CD14-positive monocyte (primary cell): ENCODE measurements at regions not wholly inside any gene's neighbourhood (a gene's known extent, or its start where the extent isn't known, plus 50 kb on each side); places are given as distances from the start of the nearest gene placed in this dataset.

Experiments
- DNase-seq, 3 donors: peaks; one replicate each; pipeline ENCODE4 v3.0.0-alpha.2; 2011 to 2022
- H2AFZ ChIP-seq: 2 replicates; pipeline ENCODE4 v1.6.0; 2012; ENCODE audit warnings: mild to moderate bottlenecking, low read depth, low read length, inconsistent platforms; ENCODE audit not compliant: insufficient read depth, poor library complexity, severe bottlenecking
- H3K27ac ChIP-seq, 2 donors: 1 replicate in 1 of 2; 2 replicates in 1 of 2; pipeline ENCODE4 v1.5.1; 2012 to 2013; ENCODE audit warnings: low read length in 2 of 2, control low read depth in 1 of 2, inconsistent platforms in 1 of 2, low read depth in 1 of 2, mild to moderate bottlenecking in 1 of 2
- H3K27me3 ChIP-seq, 2 donors: one replicate each; pipeline versions ENCODE4 v1.6.0 to v1.6.1; 2011 to 2013; ENCODE audit warnings: low read length in 2 of 2; ENCODE audit not compliant: control insufficient read depth in 2 of 2, insufficient read depth in 2 of 2
- H3K36me3 ChIP-seq, 2 donors: replicated peaks in 1 of 2; 1 replicate in 1 of 2; 2 replicates in 1 of 2; pipeline versions ENCODE4 v1.5.1 to v1.6.1; 2012 to 2013; ENCODE audit warnings: low read length in 2 of 2, control low read depth in 1 of 2, inconsistent platforms in 1 of 2, mild to moderate bottlenecking in 1 of 2; ENCODE audit not compliant: insufficient read depth in 2 of 2, control insufficient read depth in 1 of 2
- H3K4me1 ChIP-seq, 2 donors: 1 replicate in 1 of 2; 2 replicates in 1 of 2; pipeline versions ENCODE4 v1.5.1 to v1.6.1; 2012 to 2013; ENCODE audit warnings: low read length in 2 of 2, control low read depth in 1 of 2, inconsistent platforms in 1 of 2, mild to moderate bottlenecking in 1 of 2, moderate library complexity in 1 of 2; ENCODE audit not compliant: insufficient read depth in 2 of 2, control insufficient read depth in 1 of 2
- H3K4me2 ChIP-seq: replicated peaks from 2 replicates; pipeline ENCODE3; 2012; ENCODE audit warnings: low read length, moderate library complexity, mild to moderate bottlenecking; ENCODE audit not compliant: poor library complexity, severe bottlenecking; ENCODE audit errors: extremely low read depth
- H3K4me3 ChIP-seq, 3 experiments: fragments of 200-600 bp in 1 of 3; sonication (generic) in 1 of 3; replicated peaks in 1 of 3; 1 replicate in 2 of 3; 2 replicates in 1 of 3; pipeline ENCODE4 v1.5.1; 2011 to 2013; ENCODE audit warnings: low read length in 3 of 3, mild to moderate bottlenecking in 3 of 3, control low read depth in 2 of 3, low read depth in 2 of 3, inconsistent platforms in 1 of 3, moderate library complexity in 1 of 3
- H3K79me2 ChIP-seq: 2 replicates; pipeline ENCODE4 v1.6.0; 2012; ENCODE audit warnings: mild to moderate bottlenecking, control low read depth, inconsistent platforms, low read length, moderate library complexity; ENCODE audit not compliant: insufficient read depth
- H3K9ac ChIP-seq: 2 replicates; pipeline ENCODE4 v1.6.0; 2017; ENCODE audit warnings: low read length, mild to moderate bottlenecking; ENCODE audit not compliant: insufficient read depth, poor library complexity, severe bottlenecking
- H3K9me3 ChIP-seq, 2 donors: replicated peaks in 1 of 2; 1 replicate in 1 of 2; 2 replicates in 1 of 2; pipeline versions ENCODE4 v1.5.1 to v1.6.1; 2012 to 2013; ENCODE audit warnings: low read length in 2 of 2, control low read depth in 1 of 2; ENCODE audit not compliant: control insufficient read depth in 1 of 2, insufficient read depth in 1 of 2
- H4K20me1 ChIP-seq: 2 replicates; pipeline ENCODE4 v1.6.0; 2012; ENCODE audit warnings: mild to moderate bottlenecking, low read length, control low read depth, moderate library complexity; ENCODE audit not compliant: insufficient read depth
- H3K27ac Mint-ChIP-seq, 7 donors: one replicate each; pipeline ENCODE4 v1.8.0; 2020; ENCODE audit warnings: mild to moderate bottlenecking in 7 of 7, mixed read lengths in 7 of 7, moderate library complexity in 6 of 7, inconsistent platforms in 2 of 7
- H3K27me3 Mint-ChIP-seq, 3 donors: one replicate each; pipeline ENCODE4 v1.8.0; 2021 to 2022; ENCODE audit warnings: low read depth in 3 of 3, mild to moderate bottlenecking in 3 of 3, mixed read lengths in 3 of 3, moderate library complexity in 3 of 3, inconsistent platforms in 1 of 3
- H3K36me3 Mint-ChIP-seq, 2 donors: one replicate each; pipeline ENCODE4 v1.8.0; 2020; ENCODE audit warnings: mixed read lengths in 2 of 2, inconsistent platforms in 1 of 2, mild to moderate bottlenecking in 1 of 2
- H3K4me1 Mint-ChIP-seq: one replicate; pipeline ENCODE4 v1.8.0; 2020; ENCODE audit warnings: mild to moderate bottlenecking, mixed read lengths
- H3K4me3 Mint-ChIP-seq, 2 donors: one replicate each; pipeline ENCODE4 v1.8.0; 2020; ENCODE audit warnings: mild to moderate bottlenecking in 2 of 2, mixed read lengths in 2 of 2, moderate library complexity in 1 of 2
- H3K9me3 Mint-ChIP-seq, 7 donors: one replicate each; pipeline ENCODE4 v1.8.0; 2020 to 2022; ENCODE audit warnings: mixed read lengths in 7 of 7, mild to moderate bottlenecking in 6 of 7, moderate library complexity in 6 of 7, inconsistent platforms in 2 of 7
- CTCF ChIP-seq: fragments of 200-600 bp; IDR thresholded peaks from one replicate; pipeline ENCODE4 v1.8.0; 2022; ENCODE audit warnings: antibody characterized with exemption, mild to moderate bottlenecking
- WGBS: methylation state at CpG from one replicate; pipeline ENCODE4 v1.1.5; 2013; ENCODE audit warnings: missing lambda C conversion rate; ENCODE audit not compliant: insufficient coverage; 5-methylcytosine and 5-hydroxymethylcytosine counted together
- intact Hi-C, 2 donors: fragments of 100-400 bp; cut with micrococcal nuclease; formaldehyde crosslinking; loops; one replicate each; pipeline versions ENCODE4 v1.15.0 to v1.15.1; 2023

GRCh38 chr21:38622827-38623209, 124.5 kb upstream of the ERG start:
- TF ChIP-seq CTCF, result no peak
- no peak for DNase-seq
- Mint-ChIP-seq H3K36me3 (no peaks in the 10 kb centered on the region), H3K4me3 (no peak overlapping the region), H3K4me1 (no peaks in the 10 kb centered on the region), H3K9me3 (no peaks in the 10 kb centered on the region), H3K27ac (no peak overlapping the region), H3K27me3 (peaks cover 0 to 2% (median 0%) of the 10 kb centered on the region in 3 donors)
- Histone ChIP-seq H2AFZ (no peak overlapping the region), H3K4me1 (no peaks in the 10 kb centered on the region), H3K4me2 (no peak overlapping the region), H4K20me1 (no peaks in the 10 kb centered on the region), H3K79me2 (no peaks in the 10 kb centered on the region), H3K36me3 (no peaks in the 10 kb centered on the region), H3K27ac (no peak overlapping the region), H3K27me3 (no peaks in the 10 kb centered on the region), H3K9me3 (no peaks in the 10 kb centered on the region), H3K9ac (no peak overlapping the region), H3K4me3 (no peak overlapping the region)
- WGBS, result 48% methylated on average over 2 of the region's 2 CpGs
- intact Hi-C loops, result no loop called here

GRCh38 chr21:38623552-38623951, 125.3 kb upstream of the ERG start:
- Histone ChIP-seq H4K20me1 (no peaks in the 10 kb centered on the region), H3K27ac (no peak overlapping the region), H3K4me3 (no peak overlapping the region), H3K4me1 (no peaks in the 10 kb centered on the region), H2AFZ (no peak overlapping the region), H3K9ac (no peak overlapping the region), H3K4me2 (no peak overlapping the region), H3K36me3 (no peaks in the 10 kb centered on the region), H3K9me3 (no peaks in the 10 kb centered on the region), H3K79me2 (no peaks in the 10 kb centered on the region), H3K27me3 (no peaks in the 10 kb centered on the region)
- intact Hi-C loops, result no loop called here
- Mint-ChIP-seq H3K36me3 (no peaks in the 10 kb centered on the region), H3K4me3 (no peak overlapping the region), H3K27me3 (peaks cover 0 to 2% (median 0%) of the 10 kb centered on the region in 3 donors), H3K9me3 (no peaks in the 10 kb centered on the region), H3K4me1 (no peaks in the 10 kb centered on the region), H3K27ac (no peak overlapping the region)
- no peak for TF ChIP-seq CTCF
- 100% methylated on average over 1 of the region's 4 CpGs for WGBS
- no peak for DNase-seq
